PC-9 (cell line): ENCODE measurements at regions not wholly inside any gene's neighbourhood (a gene's known extent, or its start where the extent isn't known, plus 50 kb on each side); places are given as distances from the start of the nearest gene placed in this dataset.

ENCODE experiments used
- BruUV-seq: library from RNA; stranded (reverse); fragments of 400-500 nt; replicated peaks from 2 replicates; lab custom pipeline; 2021; lab: Mats Ljungman, UMichigan
- CTCF ChIA-PET: fragments of 300-600 bp; sonication (Branson Sonifier 250); formaldehyde crosslinking; loops from one replicate; lab custom pipeline; 2022; ENCODE audit warnings: antibody characterized with exemption; lab: Charles Lee
- POLR2A ChIA-PET: fragments of 300-600 bp; sonication (Branson Sonifier 250); formaldehyde crosslinking; loops from one replicate; lab custom pipeline; 2022; ENCODE audit warnings: antibody characterized with exemption; ENCODE audit not compliant: unreplicated experiment; lab: Charles Lee
- DNase-seq, 2 experiments: peaks; one replicate each; pipeline versions ENCODE4 v3.0.0 to v3.0.0-alpha.2; 2015 to 2022; ENCODE audit warnings: mixed read lengths in 1 of 2
- H2AFZ ChIP-seq: fragments of 200-600 bp; sonication (generic); 2 replicates; pipeline ENCODE4 v1.8.1; 2017; ENCODE audit warnings: antibody characterized with exemption
- H3F3A ChIP-seq: fragments of 200-600 bp; sonication (generic); 2 replicates; pipeline ENCODE4 v1.8.1; 2017; ENCODE audit warnings: antibody characterized with exemption, mild to moderate bottlenecking, low read depth; ENCODE audit not compliant: insufficient read depth
- H3K27ac ChIP-seq: fragments of 200-600 bp; sonication (generic); 2 replicates; pipeline ENCODE4 v1.6.1; 2016; ENCODE audit warnings: mixed run types
- H3K27me3 ChIP-seq: fragments of 200-600 bp; sonication (generic); 2 replicates; pipeline ENCODE4 v1.6.1; 2016; ENCODE audit warnings: low read depth, mixed run types; ENCODE audit not compliant: insufficient read depth
- H3K36me3 ChIP-seq: fragments of 200-600 bp; sonication (generic); 2 replicates; pipeline ENCODE4 v1.6.1; 2016; ENCODE audit warnings: low read depth, mixed run types
- H3K4me1 ChIP-seq: fragments of 200-600 bp; sonication (generic); replicated peaks from 2 replicates; pipeline ENCODE4 v1.6.1; 2016; ENCODE audit warnings: mixed run types; ENCODE audit not compliant: insufficient read depth
- H3K4me2 ChIP-seq: fragments of 200-600 bp; sonication (generic); 2 replicates; pipeline ENCODE4 v1.6.1; 2017; ENCODE audit warnings: mixed run types
- H3K4me3 ChIP-seq: fragments of 200-600 bp; sonication (generic); 2 replicates; pipeline ENCODE4 v1.6.1; 2016; ENCODE audit warnings: mixed run types
- H3K79me2 ChIP-seq: fragments of 200-600 bp; sonication (generic); 2 replicates; pipeline ENCODE4 v1.6.1; 2017; ENCODE audit warnings: low read depth, mixed run types
- H3K9me2 ChIP-seq: fragments of 200-600 bp; sonication (generic); 2 replicates; pipeline ENCODE4 v1.8.1; 2017; ENCODE audit warnings: mild to moderate bottlenecking; ENCODE audit not compliant: insufficient read depth
- H3K9me3 ChIP-seq: fragments of 200-600 bp; sonication (generic); 2 replicates; pipeline ENCODE4 v1.8.1; 2016; ENCODE audit warnings: low read depth; ENCODE audit not compliant: insufficient read depth
- H4K20me1 ChIP-seq: fragments of 200-600 bp; sonication (generic); 2 replicates; pipeline ENCODE4 v1.8.1; 2017; ENCODE audit not compliant: insufficient read depth
- CTCF ChIP-seq: fragments of 200-600 bp; sonication (generic); conservative IDR thresholded peaks from 2 replicates; pipeline ENCODE4 v1.6.1; 2017; ENCODE audit warnings: mixed run types, antibody characterized with exemption, mild to moderate bottlenecking, moderate library complexity
- EZH2 ChIP-seq: fragments of 200-600 bp; sonication (generic); IDR thresholded peaks from 2 replicates; pipeline ENCODE4 v1.8.0; 2017; ENCODE audit warnings: antibody characterized with exemption, low read depth
- intact Hi-C: fragments of 100-400 bp; cut with micrococcal nuclease; formaldehyde crosslinking; loops from one replicate; pipeline ENCODE4 v1.10.0; 2022; ENCODE audit not compliant: unreplicated experiment

DNA sequence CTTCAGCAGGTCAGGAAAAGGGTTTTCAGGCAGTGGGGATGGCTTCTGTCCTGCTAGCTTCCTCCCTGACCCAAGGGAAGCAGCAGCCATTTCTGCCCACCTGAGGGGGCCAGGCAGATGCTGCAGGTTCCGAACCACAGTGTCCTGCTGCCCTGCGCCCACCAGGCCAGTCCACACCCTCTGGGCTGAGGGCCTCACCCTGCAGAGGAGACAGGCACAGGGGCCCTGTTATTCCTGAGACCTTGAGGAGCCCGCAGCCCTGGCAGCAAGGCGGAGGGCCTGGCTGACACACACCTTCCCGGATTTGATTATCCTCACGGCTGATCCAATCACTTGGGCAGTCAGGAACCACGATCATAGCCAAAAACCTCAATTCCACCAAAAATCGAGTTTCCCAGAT, 725.8 kb downstream of the BRD1 start:
- Histone ChIP-seq H3K27me3 (peaks cover 93% of the 10 kb centered on the region), H3K36me3 (no peaks in the 10 kb centered on the region)

GRCh38 chr22:49101225-49101624, 726.4 kb downstream of the BRD1 start:
- ChIA-PET POLR2A (no interaction called here), CTCF (no interaction called here)
- no peaks in the 10 kb centered on the region for H3K36me3 ChIP-seq
- H3K79me2 ChIP-seq, result no peaks in the 10 kb centered on the region
- H4K20me1 ChIP-seq, result 0 out of 2 replicates have a peak, but pooled peaks cover 4% of the 10 kb centered on the region
- H3K4me3 ChIP-seq, result no peak overlapping the region
- H3K27me3 ChIP-seq, result peaks cover 93% of the 10 kb centered on the region
- no peaks in the 10 kb centered on the region for H3F3A ChIP-seq
- no peak overlapping the region for H2AFZ ChIP-seq
- intact Hi-C loops, result no loop called here
- no peaks in the 10 kb centered on the region for H3K9me2 ChIP-seq
- BruUV-seq, result no TSS peak
- no peak for TF ChIP-seq EZH2
- no peak for TF ChIP-seq CTCF
- no peaks in the 10 kb centered on the region; the same call in 1 of the 2 replicates for H3K4me1 ChIP-seq
- no peak for DNase-seq
- H3K9me3 ChIP-seq, result no peaks in the 10 kb centered on the region
- H3K27ac ChIP-seq, result no peak overlapping the region
- no peak overlapping the region for H3K4me2 ChIP-seq

More for the DNA sequence above, 725.8 kb downstream of the BRD1 start:
- no peak overlapping the region for H2AFZ ChIP-seq
- H4K20me1 ChIP-seq, result 0 out of 2 replicates have a peak, but pooled peaks cover 4% of the 10 kb centered on the region
- H3K9me3 ChIP-seq, result no peaks in the 10 kb centered on the region
- BruUV-seq, result no TSS peak
- no peaks in the 10 kb centered on the region for H3K9me2 ChIP-seq
- intact Hi-C loops, result no loop called here
- POLR2A ChIA-PET, result no interaction called here
- no peak for TF ChIP-seq CTCF
- no peak overlapping the region for H3K27ac ChIP-seq
- no peaks in the 10 kb centered on the region; the same call in 1 of the 2 replicates for H3K4me1 ChIP-seq
- no peaks in the 10 kb centered on the region for H3K79me2 ChIP-seq
- DNase-seq, result no peak
- H3K4me3 ChIP-seq, result no peak overlapping the region
- no peak overlapping the region for H3K4me2 ChIP-seq
- no peaks in the 10 kb centered on the region for H3F3A ChIP-seq
- CTCF ChIA-PET, result no interaction called here

DNA sequence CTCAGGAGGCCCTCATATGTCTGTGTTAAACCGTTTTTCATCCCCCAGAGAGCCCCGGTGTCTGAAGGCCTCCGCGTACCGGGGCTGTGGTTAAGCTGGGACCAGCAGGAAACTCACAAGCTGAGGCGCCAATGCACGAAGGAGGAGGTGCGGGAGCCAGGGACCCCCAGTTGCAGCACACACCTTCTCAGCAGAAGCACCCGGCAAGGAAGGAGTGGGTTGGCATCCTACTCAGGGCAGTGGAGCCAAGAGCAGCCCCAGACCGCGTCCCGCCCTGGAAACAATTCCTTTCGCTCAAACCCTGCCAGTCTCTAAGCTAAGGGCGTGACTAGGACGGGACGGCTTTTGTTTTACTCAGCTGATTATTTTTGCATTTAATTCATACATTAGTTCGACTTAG, 726.9 kb downstream of the BRD1 start:
- Histone ChIP-seq H3K4me1 (no peaks in the 10 kb centered on the region; the same call in 1 of the 2 replicates), H3K36me3 (no peaks in the 10 kb centered on the region), H3K4me3 (no peak overlapping the region), H2AFZ (no peak overlapping the region), H3K27me3 (peaks cover 93% of the 10 kb centered on the region), H3K27ac (no peak overlapping the region), H3K79me2 (no peaks in the 10 kb centered on the region), H4K20me1 (0 out of 2 replicates have a peak, but pooled peaks cover 4% of the 10 kb centered on the region), H3K9me3 (no peaks in the 10 kb centered on the region), H3K4me2 (no peak overlapping the region), H3K9me2 (no peaks in the 10 kb centered on the region), H3F3A (no peaks in the 10 kb centered on the region)
- ChIA-PET POLR2A (no interaction called here), CTCF (no interaction called here)
- BruUV-seq, result no TSS peak
- intact Hi-C loops, result no loop called here
- TF ChIP-seq CTCF (no peak), EZH2 (no peak)
- DNase-seq, result no peak
